GM12878 (cell line): ENCODE measurements at regions not wholly inside any gene's neighbourhood (a gene's known extent, or its start where the extent isn't known, plus 50 kb on each side); places are given as distances from the start of the nearest gene placed in this dataset.

Experiments used
- EP300 ChIP-seq, 2 experiments: fragments of 150-350 bp in 1 of 2; IDR thresholded peaks; 2 replicates each; pipeline ENCODE4 v1.6.1; 2011 to 2012; ENCODE audit warnings: low read depth in 2 of 2, low read length in 2 of 2, borderline replicate concordance in 1 of 2, improper control_type of control experiment in 1 of 2, inconsistent platforms in 1 of 2; ENCODE audit not compliant: control insufficient read depth in 1 of 2
- POLR2A ChIP-seq: IDR thresholded peaks from 2 replicates; pipeline ENCODE4 v1.6.1; 2011; ENCODE audit warnings: low read depth, mild to moderate bottlenecking, low read length
- POLR2AphosphoS2 ChIP-seq: IDR thresholded peaks from 2 replicates; pipeline ENCODE4 v1.6.1; 2011; ENCODE audit warnings: low read depth, mild to moderate bottlenecking, low read length, improper control_type of control experiment, moderate library complexity
- POLR2AphosphoS5 ChIP-seq: IDR thresholded peaks from 2 replicates; pipeline ENCODE4 v1.6.1; 2011; ENCODE audit warnings: mild to moderate bottlenecking, low read length, inconsistent platforms
- SP1 ChIP-seq: IDR thresholded peaks from one replicate; pipeline ENCODE4 v1.6.1; 2011; ENCODE audit warnings: low read depth, low read length
- TARDBP ChIP-seq: IDR thresholded peaks from 2 replicates; pipeline ENCODE4 v1.6.1; 2016; ENCODE audit warnings: borderline replicate concordance
- TF ChIP-seq, protein P1 (sequence below): IDR thresholded peaks from 2 replicates; pipeline ENCODE4 v1.6.1; 2012; ENCODE audit warnings: low read depth, low read length, improper control_type of control experiment
- TF ChIP-seq, protein P2 (sequence below), 3 experiments: IDR thresholded peaks in 2 of 3; conservative IDR thresholded peaks in 1 of 3; 2 replicates each; pipeline ENCODE4 v1.5.1; 2011; ENCODE audit warnings: low read depth in 3 of 3, low read length in 3 of 3, mild to moderate bottlenecking in 3 of 3, control low read depth in 2 of 3, moderate library complexity in 2 of 3, inconsistent platforms in 1 of 3, mixed read lengths in 1 of 3; ENCODE audit not compliant: control insufficient read depth in 2 of 3, insufficient read depth in 1 of 3; ENCODE audit errors: extremely low read depth in 1 of 3

DNA sequence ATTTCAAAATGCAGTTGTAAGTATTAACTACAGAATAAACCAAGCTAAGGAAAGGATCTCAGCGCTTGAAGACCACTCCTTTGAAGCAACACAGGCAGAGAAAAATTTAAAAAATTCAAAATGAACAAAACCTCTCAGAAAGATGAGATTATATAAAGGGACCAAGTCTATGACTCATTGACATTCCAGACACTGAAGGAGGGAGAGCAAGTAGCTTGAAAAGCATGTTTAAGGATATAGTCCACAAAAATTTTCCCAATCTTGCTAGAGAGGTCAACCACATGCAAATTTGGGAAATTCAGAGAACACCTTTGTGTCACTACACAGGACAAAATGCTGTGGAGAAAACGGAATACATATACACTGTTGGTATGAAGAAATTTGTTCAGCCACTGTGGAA, 112.6 kb upstream of the MC4R start:
- no peak for TF ChIP-seq EP300 (IDR thresholded peaks at IDR 0.05; ENCODE audit: borderline replicate concordance in 1 of 2, control insufficient read depth in 1 of 2, low read depth in 2 of 2, low read length in 2 of 2)
- TF ChIP-seq, protein P1, sequence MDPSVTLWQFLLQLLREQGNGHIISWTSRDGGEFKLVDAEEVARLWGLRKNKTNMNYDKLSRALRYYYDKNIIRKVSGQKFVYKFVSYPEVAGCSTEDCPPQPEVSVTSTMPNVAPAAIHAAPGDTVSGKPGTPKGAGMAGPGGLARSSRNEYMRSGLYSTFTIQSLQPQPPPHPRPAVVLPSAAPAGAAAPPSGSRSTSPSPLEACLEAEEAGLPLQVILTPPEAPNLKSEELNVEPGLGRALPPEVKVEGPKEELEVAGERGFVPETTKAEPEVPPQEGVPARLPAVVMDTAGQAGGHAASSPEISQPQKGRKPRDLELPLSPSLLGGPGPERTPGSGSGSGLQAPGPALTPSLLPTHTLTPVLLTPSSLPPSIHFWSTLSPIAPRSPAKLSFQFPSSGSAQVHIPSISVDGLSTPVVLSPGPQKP = no peak
- TF ChIP-seq TARDBP = no peak
- TF ChIP-seq, protein P2, sequence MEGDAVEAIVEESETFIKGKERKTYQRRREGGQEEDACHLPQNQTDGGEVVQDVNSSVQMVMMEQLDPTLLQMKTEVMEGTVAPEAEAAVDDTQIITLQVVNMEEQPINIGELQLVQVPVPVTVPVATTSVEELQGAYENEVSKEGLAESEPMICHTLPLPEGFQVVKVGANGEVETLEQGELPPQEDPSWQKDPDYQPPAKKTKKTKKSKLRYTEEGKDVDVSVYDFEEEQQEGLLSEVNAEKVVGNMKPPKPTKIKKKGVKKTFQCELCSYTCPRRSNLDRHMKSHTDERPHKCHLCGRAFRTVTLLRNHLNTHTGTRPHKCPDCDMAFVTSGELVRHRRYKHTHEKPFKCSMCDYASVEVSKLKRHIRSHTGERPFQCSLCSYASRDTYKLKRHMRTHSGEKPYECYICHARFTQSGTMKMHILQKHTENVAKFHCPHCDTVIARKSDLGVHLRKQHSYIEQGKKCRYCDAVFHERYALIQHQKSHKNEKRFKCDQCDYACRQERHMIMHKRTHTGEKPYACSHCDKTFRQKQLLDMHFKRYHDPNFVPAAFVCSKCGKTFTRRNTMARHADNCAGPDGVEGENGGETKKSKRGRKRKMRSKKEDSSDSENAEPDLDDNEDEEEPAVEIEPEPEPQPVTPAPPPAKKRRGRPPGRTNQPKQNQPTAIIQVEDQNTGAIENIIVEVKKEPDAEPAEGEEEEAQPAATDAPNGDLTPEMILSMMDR (IDR thresholded peaks at IDR 0.05 in 2 of 3, conservative IDR thresholded peaks at IDR 0.05 in 1 of 3; ENCODE audit: control insufficient read depth in 2 of 3, extremely low read depth in 1 of 3, insufficient read depth in 1 of 3, low read depth in 3 of 3, low read length in 3 of 3) = no peak
- TF ChIP-seq POLR2AphosphoS5 = no peak
- TF ChIP-seq SP1 = no peak
- no peak for TF ChIP-seq POLR2A
- TF ChIP-seq POLR2AphosphoS2 = no peak
